Stimulated activated CD4-positive, alpha-beta T cell treated with anti-CD3 and anti-CD28 coated beads, Interleukin-2, amount 100 ng/mL, for 48 hours (primary cell): ENCODE measurements at regions not wholly inside any gene's neighbourhood (a gene's known extent, or its start where the extent isn't known, plus 50 kb on each side); places are given as distances from the start of the nearest gene placed in this dataset.
"Not testable (repeated sequence)": the region's sequence is repeated elsewhere in the genome, so short reads cannot be mapped to it uniquely, and the experiment has no call there.

Experiments used
- DNase-seq, 2 donors: peaks; one replicate each; pipeline ENCODE4 v3.0.0-alpha.2; 2020

DNA sequence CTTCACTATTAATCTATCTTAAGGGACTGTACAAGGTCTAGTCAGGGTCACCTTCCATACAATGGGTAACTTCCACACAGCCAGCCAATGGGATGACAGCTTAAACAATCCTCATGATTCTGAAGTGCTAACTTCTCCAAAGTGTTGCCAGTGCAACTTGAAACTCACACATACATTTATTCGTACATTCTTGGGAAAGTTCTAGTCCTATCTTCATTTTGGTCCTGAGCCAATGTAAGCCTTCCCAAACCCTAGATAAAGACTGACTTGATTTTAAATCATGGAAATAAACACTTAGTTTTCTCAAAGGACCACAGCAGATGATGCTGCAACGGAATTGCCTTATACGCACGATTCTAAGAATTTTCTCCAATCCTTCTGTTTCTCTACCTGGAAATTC, 117.5 kb upstream of the COL1A2 start:
- DNase-seq: no peak

DNA sequence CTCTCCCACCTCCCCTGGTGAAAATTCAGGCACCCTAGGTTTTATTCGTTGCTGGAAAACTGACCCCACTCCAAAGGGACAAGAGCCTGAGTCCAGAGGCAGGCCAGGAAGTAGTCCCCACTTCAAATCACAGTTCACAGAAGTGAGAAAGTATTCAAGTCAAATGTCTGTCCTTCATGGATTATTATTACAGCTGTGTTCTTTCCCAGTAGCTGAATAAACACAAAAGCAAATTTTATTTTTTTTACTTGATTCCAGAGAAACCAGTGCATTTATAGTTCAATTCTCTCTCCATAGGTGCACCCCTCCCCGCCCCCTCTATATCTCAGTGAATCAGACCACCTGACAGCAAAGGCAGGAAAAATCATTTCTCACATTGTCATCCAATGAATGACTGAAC, 113.8 kb upstream of the COL1A2 start:
- DNase-seq: no peak

DNA sequence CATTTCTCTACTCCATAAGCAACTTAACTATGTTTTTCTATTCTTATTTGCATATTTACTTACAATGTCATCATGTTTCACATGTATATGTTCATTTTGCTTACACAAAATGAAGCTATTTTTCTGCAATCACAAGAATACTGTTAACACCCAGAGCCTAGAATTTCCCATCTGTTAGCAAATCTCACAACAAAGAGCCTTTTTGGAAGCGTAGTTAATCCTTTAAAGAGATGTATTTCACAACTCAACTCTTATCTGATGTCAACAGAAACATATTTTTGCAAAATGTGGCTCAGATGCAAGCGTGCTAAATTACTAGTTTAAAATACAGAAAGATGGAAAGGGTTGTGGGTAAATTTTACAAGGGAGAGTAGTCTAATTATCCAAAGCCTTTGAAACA, 110.6 kb upstream of the COL1A2 start:
- no peak for DNase-seq

DNA sequence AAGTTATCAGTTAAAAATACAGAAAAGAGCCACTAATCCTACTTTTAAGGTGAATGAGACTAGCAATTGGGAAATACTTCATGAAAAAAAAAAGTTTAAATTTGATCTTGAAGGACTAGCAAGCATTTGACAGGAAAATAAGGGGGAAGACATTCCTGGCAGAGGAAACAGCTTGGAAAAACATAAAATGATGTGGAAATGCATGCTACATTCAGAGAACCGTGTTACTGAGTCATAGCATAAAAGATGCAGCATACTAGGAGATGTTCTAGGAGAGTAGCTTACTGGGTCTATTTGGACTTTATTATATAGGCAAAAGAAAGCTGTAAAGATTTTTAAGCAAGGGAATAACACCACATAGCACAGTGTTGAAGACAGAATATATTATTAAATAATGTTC, 108.6 kb upstream of the COL1A2 start:
- DNase-seq: no peak

GRCh38 chr7:94288096-94288495, 106.6 kb upstream of the COL1A2 start:
- no peak for DNase-seq

GRCh38 chr7:94289071-94289470, 105.6 kb upstream of the COL1A2 start:
- no peak for DNase-seq

GRCh38 chr7:94294471-94295131, 100.1 kb upstream of the COL1A2 start:
- no peak for DNase-seq

GRCh38 chr7:94295850-94296249, 98.8 kb upstream of the COL1A2 start:
- DNase-seq: no peak

DNA sequence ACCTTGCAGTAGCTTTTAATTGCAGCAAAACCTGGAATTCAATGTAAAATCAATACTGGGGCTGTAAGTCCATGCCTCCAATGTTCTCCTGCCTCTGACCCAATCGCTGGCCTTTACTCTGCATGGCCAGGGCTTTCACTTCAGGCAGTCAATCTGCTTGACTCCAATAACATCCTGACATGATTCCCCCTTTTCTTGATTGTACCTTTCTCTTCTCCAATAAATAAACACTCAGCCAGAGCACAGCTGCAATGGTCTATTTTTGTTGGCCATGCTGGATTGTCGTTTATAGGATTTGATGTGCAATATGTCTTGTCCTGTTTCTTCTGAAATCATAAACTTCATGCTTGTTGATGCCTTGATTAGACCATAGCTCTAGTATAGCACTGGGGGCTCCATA, 97.8 kb upstream of the COL1A2 start:
- DNase-seq: no peak

DNA sequence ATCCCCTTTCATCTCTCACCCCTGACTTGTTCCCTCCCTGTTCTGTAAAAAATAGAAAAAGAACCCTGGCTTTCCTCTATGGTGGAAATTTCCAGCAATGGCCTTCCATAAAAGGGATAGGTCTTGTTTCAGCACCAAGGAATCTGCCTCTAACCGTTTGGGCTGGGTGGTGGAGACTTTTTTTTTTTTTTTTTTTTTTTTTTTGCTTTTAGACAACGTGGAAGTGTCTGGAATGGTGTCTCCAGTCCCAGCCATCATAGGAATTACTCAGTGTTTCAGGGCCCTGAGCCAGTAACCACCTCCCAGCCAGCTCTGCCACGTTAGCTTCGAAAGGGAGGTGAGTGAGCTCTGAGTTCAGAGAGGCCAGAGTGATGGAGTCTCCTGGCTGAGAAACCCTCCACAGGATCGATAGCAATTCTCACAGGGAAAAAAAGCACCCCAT, 97.3 kb upstream of the COL1A2 start:
- no peak for DNase-seq

- no peak for DNase-seq
Measured at GRCh38 chr7:94298943-94299342, 95.8 kb upstream of the COL1A2 start.

GRCh38 chr7:94300176-94300835, 94.4 kb upstream of the COL1A2 start:
- DNase-seq: no peak

DNA sequence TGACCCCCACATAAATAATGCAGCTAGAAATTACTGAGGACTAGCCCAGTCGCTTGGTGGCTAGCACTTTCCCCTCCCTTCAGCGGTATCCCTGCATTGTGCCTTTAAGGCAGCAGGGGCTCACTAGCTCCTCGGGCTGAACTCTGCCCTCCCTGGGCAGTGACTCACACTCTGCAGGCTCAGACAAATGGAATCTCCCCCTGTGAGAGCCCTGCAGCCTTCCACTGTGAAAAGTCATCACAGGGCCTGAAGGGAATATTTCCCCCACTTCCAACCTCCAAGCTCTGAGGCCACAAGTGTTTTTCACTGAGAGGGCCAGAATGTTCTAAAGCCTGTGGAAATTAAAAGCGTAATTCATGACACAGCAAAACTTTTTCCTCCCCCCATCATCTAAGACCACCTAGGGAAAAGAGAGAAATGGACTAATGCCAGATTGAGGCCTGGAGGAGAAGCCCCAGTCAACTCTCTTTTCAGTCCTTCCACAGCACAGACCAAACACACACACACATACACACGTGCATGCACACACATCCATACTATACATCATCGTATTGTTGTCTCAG, 93.6 kb upstream of the COL1A2 start:
- no peak for DNase-seq

DNA sequence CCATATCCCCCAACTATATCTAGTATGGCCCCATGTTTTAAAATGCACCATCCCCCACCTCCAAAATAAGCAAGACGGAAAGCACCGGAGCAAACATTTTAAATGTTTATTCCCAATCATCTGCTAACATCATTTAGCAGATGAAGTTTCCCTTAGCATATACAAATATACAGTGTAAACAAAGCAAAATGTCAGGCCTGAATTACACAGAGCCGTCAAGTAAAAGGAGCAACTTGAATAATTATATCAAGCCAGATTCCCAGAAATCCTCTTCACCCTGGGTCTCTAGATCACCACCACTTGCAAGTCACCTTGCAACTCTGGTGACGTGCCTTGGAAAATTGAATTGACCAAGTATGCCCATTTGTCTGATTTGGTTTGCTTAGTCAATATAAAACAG, 91.6 kb upstream of the COL1A2 start:
- no peak for DNase-seq

- no peak for DNase-seq
Measured at GRCh38 chr7:94303695-94304094, 91.0 kb upstream of the COL1A2 start.

DNA sequence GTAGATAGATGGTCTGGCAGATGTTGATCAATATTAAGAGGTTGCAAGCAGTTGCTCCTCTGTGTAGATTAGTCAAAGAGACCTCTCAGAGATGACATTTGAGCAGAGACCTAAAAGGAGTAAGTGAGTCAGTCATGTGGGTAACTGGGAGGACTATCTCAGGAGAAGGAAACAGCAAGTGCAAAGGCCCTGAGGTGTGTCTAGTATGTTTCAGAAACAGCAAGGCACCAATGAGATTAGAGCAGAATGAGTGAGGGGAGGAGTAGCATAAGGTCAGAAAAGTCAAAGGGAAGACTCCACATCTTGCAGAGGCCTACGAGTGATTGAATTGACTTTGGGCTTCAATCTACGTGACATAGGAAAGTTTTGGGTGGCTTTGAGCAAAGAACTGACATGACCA, 89.8 kb upstream of the COL1A2 start:
- DNase-seq: no peak

DNA sequence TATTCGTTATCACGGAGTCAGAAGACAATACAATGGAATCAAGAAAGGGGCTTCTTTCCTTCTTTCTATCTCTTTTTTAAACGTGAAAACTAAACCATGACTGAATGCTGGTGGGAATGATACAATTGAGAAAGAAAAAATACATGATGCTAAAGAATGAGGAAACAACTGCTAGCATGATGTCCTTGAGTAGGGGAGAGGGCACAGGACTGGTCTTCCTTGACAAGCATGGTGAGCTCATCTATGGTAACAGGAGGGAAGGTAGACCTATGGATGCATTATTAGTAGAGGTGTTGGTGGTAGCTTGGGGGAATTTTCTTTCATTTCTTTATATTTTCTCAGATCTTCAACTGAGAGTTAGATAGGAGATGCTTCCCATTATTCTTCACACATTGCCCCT, 88.9 kb upstream of the COL1A2 start:
- no peak for DNase-seq

DNA sequence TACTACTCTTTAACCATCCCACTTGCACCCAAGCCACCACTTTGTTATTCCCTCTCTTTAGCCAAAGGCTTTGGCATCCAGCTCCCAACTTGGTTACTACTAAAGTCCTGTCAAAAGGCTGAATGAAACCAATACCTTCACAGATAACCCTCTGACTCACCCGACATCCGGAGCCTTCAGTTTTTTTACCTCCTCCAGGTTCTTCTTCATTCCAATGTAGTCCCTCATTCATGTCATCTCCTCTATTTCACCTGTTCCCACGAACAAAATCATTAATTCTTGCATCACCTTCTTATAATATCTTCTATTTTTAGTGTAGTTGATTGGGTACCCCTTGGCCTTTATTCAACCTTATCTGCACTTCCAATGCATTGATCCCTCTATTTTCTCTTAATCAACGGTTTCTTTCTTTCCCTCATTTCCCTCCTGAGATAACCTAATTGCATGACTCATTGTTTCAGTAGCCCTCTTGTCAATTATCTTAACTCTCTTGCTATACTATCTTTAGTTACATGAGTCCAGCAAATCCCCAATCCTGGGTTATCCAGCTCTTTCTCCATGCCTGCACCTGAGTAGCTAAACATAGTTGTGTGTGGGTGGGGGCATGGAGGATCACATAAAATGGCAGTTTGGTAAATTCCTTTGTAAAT, 87.2 kb upstream of the COL1A2 start:
- no peak for DNase-seq

- no peak for DNase-seq
Measured at GRCh38 chr7:94311515-94311914, 83.2 kb upstream of the COL1A2 start.

DNA sequence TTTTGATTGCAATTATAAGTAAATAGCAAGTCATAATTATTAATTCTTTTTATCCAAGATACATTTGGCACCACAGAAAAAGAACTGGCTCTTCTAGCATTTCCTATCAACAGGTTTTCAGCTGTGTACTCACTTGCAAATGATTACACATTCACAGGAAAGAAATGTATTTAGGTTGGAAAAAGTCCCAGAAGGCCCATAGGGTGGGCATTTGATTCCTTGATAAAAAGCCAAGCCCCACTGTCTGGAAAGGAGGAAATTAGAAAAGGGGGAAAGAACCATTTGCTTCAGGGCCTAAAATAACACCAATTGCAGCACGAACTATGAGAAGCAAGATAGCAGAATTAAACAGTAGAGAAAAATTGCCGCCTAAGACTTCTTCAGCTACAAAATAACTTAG, 80.8 kb upstream of the COL1A2 start:
- no peak for DNase-seq

GRCh38 chr7:94314413-94315410, 80.0 kb upstream of the COL1A2 start:
- no peak for DNase-seq

DNA sequence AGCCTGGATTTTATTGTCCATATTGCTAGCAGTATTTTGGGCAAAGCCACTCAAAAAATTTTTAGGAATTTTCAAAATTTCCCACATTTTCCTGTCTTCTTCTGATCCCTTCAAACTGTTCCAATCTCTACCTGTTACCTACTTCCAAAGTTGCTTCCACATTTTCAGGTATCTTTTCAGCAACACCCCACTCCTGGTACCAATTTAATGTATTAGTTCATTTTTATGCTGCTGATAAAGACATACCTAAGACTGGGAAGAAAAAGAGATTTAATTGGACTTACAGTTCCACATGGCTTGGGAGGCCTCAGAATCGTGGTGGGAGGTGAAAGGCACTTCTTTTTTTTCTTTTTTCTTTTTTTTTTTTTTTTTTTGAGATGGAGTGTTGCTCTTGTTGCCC, 73.6 kb upstream of the COL1A2 start:
- DNase-seq: not testable (repeated sequence)

DNA sequence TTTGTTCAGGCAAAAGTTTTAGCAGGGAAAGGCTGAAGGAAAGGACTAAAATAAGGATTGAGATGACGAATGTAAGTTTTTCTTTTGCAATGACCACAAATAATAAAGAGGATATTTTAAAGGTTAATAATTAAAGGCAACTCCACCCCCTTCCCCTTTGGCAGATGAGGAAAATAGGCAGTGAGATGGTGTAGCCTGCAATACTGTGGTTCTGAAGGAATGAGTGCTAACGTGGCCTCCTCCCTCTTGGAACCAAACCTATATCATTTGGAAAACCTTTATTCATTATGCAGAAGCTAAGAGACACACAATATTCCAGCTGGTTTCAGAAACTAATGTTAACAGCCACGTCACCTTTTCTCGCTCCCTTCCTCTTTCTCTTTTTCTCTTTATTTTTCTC, 70.9 kb upstream of the COL1A2 start:
- no peak for DNase-seq
